ENCODE measurements at regions not wholly inside any gene's neighbourhood (a gene's known extent, or its start where the extent isn't known, plus 50 kb on each side); places are given as distances from the start of the nearest gene placed in this dataset.

DNA sequence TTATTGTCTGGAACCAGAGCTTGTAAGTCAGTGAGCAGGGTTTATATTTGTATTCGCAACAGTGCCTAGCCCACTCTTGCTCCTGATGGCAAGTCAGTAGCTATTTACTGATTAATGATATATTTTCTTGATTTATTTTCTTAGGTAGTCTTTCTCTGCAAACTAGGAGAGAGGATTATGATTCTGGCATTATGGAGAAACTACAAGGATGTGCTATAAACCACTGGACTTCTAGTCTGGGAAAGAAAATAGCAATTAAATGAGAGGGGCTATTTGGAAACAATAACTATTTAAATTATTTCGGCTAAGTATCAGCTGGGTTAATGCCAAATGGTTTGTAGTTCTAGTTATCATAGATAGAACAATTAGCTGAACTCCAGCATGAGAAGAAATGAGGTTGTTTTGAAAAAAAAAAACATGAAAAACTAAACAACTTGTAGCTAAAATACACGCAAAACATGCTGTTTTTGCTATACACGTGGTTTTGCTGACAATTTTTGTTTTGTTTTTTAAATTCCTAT lies 304.9 kb upstream of the TCF21 start:
- no peak for DNase-seq (ENCODE audit: low read depth in 2 of 3, low spot score in 1 of 3)

GRCh38 chr6:133584823-133585222 lies 304.1 kb upstream of the TCF21 start:
- DNase-seq (ENCODE audit: low read depth in 2 of 3, low spot score in 1 of 3) = no peak

- no peak for DNase-seq (ENCODE audit: low read depth in 2 of 3, low spot score in 1 of 3)
Measured at GRCh38 chr6:133585978-133586377, 302.9 kb upstream of the TCF21 start.

DNA sequence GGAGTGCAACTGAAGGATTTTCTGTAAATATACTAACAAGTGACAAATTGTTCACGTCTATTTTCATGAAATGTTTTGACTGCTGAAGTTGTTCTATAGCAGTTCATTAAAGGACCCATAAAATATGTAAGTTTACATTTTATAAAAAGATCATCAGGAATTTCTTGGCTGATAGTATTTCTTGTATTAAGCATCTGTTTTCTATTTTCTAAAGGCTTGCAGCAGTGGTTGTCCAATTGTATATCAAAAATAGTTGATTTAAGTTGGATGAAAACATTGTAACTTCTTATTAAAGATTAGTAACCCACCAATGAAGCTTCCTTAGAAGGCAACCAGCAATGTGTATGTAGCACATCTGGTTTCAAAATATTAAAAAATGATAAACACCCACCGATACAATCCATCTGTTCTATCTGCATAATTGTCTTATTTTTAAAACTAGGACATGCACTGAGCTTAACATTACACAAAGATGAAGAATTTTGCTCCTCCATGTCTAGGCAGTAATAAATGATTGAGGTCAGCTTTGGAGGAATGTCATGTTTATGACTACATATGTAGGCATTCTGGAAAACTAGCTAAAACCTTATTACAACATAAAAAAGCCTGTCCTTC lies 301.3 kb upstream of the TCF21 start:
- no peak for DNase-seq (ENCODE audit: low read depth in 2 of 3, low spot score in 1 of 3)

DNA sequence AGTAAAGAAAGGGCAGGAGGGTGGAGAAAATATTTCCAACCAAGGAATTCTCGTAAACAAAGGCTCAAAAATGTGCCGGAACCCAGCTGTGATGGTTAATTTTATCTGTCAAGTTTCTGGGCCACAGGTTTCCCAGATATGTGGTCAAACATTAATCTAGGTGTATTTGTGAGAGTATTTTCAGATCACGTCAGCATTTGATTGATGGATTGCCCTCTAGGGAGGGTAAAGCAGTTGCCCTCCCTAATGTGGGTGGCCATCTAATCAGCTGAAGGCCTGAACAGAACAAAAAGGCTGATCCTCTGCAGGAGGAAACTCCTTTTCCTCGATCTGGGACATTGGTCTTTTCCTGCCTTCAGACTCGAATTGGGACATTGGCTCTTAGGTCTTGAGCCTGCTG lies 298.7 kb upstream of the TCF21 start:
- DNase-seq (ENCODE audit: low read depth in 2 of 3, low spot score in 1 of 3) = no peak

DNA sequence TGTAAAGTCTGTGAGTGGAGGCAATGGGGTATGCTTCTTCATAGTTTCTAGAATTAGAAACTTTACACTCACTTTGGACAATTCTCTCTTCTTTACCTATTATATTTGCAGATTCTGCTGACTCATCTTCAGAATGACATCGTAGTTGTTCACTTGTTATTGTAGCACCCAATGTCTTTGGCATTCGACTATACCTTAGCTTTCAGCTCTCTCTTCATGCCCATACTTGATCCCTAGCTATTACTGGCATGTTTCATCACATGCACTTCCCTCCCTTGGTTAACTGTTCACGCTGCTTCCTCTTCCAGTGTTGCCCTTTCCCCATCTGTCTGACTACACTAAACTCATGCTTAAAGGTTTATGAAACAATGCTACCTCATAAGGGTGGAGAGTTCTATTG lies 298.1 kb upstream of the TCF21 start:
- DNase-seq (ENCODE audit: low read depth in 2 of 3, low spot score in 1 of 3) = no peak

- DNase-seq (ENCODE audit: low read depth in 2 of 3, low spot score in 1 of 3) = no peak
Measured at GRCh38 chr6:133591275-133591674, 297.6 kb upstream of the TCF21 start.

DNA sequence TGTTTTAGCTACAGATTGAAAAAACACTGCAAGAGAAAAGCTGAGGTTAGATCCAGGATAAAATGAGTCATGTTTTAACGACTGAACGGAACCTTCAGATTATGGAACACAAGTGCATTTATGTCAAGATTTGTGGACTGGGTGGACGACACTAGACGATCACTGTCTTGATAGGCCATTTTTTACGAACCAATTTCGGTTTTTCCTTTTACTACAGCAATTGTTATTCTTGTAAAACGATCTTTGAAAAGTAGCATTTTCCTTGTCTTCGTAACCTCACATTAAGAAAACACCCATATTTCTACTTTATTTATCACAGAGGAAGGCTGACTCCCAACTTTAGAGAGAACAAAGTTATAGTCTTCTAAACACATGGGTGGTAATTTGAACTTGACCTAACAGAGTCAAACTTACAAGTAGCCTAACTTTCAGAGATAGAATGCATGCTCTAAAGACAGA lies 294.2 kb upstream of the TCF21 start:
- no peak for DNase-seq (ENCODE audit: low read depth in 2 of 3, low spot score in 1 of 3)

- no peak for DNase-seq (ENCODE audit: low read depth in 2 of 3, low spot score in 1 of 3)
Measured at GRCh38 chr6:133595111-133595761, 293.7 kb upstream of the TCF21 start.

GRCh38 chr6:133606852-133607251 lies 282.1 kb upstream of the TCF21 start:
- no peak for DNase-seq (ENCODE audit: low read depth in 2 of 3, low spot score in 1 of 3)

DNA sequence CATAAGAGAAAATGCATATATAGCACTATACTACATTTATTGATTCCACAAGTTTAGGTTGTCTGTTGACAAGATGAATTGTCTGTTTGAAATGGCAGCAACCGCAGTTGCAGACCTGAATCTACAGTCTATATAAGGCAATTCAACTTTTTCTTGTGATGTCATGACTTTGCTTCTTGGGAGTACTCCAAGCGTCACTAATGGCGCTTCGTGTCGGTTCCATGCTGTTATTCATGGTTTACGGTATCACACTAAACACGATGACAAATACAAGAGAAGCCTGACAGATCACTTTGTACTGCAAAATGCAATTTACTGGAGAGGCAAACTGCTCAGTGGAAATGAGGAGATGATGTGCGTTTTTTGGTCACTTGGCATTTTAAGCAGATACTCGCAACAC lies 280.3 kb upstream of the TCF21 start:
- DNase-seq (ENCODE audit: low read depth in 2 of 3, low spot score in 1 of 3) = no peak

GRCh38 chr6:133609415-133610226 lies 279.3 kb upstream of the TCF21 start:
- no peak for DNase-seq (ENCODE audit: low read depth in 2 of 3, low spot score in 1 of 3)

DNA sequence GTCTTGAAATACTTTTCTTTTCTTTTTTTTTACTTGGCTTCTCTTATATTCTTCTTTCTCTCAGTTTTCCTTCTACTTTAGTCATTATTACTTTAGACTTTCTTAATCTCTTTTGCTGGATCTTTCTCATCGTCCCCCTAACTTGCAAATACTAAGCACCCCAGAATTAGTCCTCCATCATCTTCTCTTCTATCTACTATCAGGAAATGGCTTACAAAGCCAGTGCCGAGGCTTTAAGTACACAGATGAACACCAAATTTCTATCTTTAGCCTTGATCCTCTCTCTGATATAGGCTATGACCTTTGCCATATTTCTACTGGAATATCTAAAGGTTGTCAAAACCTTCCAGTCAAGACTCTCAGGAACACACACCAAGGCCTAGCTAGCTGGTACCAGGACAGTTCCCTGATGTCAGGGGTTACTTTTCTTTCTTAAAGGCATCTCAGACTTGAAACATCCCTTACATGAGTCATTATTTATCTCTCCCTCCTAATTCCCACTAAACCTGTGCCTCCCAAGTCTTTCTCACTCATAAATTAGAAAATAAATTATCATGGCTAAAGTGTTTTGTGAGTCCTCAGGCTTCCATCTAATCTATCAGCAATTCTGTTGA lies 278.6 kb upstream of the TCF21 start:
- DNase-seq (ENCODE audit: low read depth in 2 of 3, low spot score in 1 of 3) = no peak

DNA sequence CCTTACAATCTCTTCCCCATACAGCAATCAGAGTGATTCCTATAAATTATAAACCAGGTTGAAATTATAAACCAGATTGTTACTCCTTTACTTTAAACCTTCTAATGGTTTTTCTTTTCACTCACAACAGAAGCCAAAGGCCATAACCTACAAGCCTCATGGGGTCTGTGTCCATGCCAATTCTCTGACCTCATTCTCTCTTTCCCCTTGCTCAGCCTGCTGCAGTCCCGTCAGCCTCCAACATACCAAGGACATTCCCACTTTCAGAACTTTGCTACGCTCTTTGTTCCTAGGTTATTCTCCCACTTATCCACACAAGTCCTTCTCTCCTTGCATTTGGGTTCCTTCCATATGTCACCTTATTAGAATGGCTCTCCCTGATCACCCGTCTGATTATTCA lies 277.9 kb upstream of the TCF21 start:
- no peak for DNase-seq (ENCODE audit: low read depth in 2 of 3, low spot score in 1 of 3)

DNA sequence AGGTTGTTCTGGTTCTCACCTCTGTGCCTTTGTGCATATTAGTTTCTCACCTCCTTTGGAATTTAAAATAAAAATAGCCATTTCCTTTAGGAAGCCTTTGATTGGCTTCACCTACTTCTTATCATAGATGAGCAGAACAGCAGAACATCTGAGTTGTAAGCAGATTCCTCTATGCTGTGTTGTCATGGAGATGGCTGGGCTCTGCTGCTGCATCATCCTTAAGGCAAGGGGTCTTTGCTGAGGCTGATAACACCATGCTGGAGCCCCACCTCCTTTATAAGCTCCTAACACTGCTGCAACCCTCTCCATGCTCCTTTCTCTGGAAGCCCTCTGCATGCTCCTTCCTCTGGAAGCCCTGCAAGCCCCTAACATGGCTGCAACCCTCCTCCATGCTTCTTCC lies 276.5 kb upstream of the TCF21 start:
- DNase-seq (ENCODE audit: low read depth in 2 of 3, low spot score in 1 of 3) = no peak

- DNase-seq (ENCODE audit: low read depth in 2 of 3, low spot score in 1 of 3) = no peak
Measured at GRCh38 chr6:133613211-133613610, 275.7 kb upstream of the TCF21 start.

DNA sequence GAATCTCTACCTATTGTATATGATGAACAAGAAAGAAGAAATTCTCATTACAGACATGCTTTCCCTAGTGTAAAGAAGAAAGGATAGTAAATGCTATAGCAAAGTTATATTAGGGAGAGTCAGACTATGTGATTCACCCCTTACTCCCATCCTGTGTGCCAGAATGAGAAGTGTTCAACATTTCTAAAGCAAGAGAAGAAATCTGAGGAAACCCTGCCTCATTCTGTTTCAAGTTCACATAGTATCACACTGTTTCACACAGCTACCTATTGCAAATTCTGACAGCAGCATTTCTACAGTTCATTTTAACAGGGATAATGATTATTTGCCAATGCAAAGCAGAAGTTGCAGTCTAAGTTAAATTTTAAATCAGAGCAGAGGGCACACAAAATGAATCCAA lies 267.2 kb upstream of the TCF21 start:
- DNase-seq (ENCODE audit: low read depth in 2 of 3, low spot score in 1 of 3) = no peak

DNA sequence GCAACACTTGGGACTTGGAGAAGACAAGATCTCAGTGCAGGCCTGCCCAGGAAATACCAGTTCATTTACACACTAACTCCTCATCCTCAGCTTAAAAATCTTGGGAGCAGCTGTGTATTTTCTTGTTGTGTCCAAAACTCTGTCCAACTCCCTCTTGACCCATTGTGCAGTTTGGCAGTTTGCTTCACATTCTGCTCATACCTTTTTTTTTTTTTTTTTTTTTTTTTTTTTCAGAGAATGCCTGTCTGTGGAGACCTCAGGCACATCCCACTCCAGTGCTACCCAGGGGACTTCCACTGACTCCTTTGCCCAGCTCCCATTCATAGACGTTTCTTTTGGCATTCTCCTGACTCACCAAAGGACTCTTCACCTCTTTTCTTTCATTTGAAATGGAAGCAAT lies 265.8 kb upstream of the TCF21 start:
- DNase-seq (ENCODE audit: low read depth in 2 of 3, low spot score in 1 of 3) = no peak

GRCh38 chr6:133623621-133624020 lies 265.3 kb upstream of the TCF21 start:
- DNase-seq (ENCODE audit: low read depth in 2 of 3, low spot score in 1 of 3) = no peak

- no peak for DNase-seq (ENCODE audit: low read depth in 2 of 3, low spot score in 1 of 3)
Measured at GRCh38 chr6:133626096-133626666, 262.7 kb upstream of the TCF21 start.

- no peak for DNase-seq (ENCODE audit: low read depth in 2 of 3, low spot score in 1 of 3)
Measured at GRCh38 chr6:133629970-133630369, 258.9 kb upstream of the TCF21 start.

All from stimulated activated CD4-positive, alpha-beta T cell treated with anti-CD3 and anti-CD28 coated beads, Interleukin-12 subunit alpha, Interleukin-12 subunit beta, amount 100 ng/mL, for 48 hours (primary cell).